Activated CD8-positive, alpha-beta memory T cell treated with anti-CD3 and anti-CD28 coated beads, Interleukin-2, amount 10 ng/mL, durations not matched to agents 7 days and 5 days (primary cell): ENCODE measurements at regions not wholly inside any gene's neighbourhood (a gene's known extent, or its start where the extent isn't known, plus 50 kb on each side); places are given as distances from the start of the nearest gene placed in this dataset.

Source experiments
- ATAC-seq: fragments of 150-1000 bp; cut with Tn5 transposase; one replicate; pipeline ENCODE4 v1.10.0; 2021; ENCODE audit warnings: moderate library complexity
- CTCF ChIA-PET: fragments of 350-600 bp; sonication (Branson Sonifier 250); formaldehyde crosslinking; loops from one replicate; lab custom pipeline; 2021; ENCODE audit warnings: antibody characterized with exemption; lab: Charles Lee
- DNase-seq: peaks from one replicate; pipeline ENCODE4 v3.0.0-alpha.2; 2020
- H3K27ac Mint-ChIP-seq: one replicate; pipeline ENCODE4 v1.8.0; 2021; ENCODE audit warnings: mild to moderate bottlenecking, mixed read lengths
- H3K27me3 Mint-ChIP-seq: one replicate; pipeline ENCODE4 v1.8.0; 2021; ENCODE audit warnings: mixed read lengths
- H3K36me3 Mint-ChIP-seq: one replicate; pipeline ENCODE4 v1.8.0; 2021; ENCODE audit warnings: mild to moderate bottlenecking, mixed read lengths
- H3K4me1 Mint-ChIP-seq: one replicate; pipeline ENCODE4 v1.8.0; 2021; ENCODE audit warnings: mixed read lengths
- H3K4me3 Mint-ChIP-seq: one replicate; pipeline ENCODE4 v1.8.0; 2021; ENCODE audit warnings: mild to moderate bottlenecking, moderate library complexity, mixed read lengths
- H3K9me3 Mint-ChIP-seq: one replicate; pipeline ENCODE4 v1.8.0; 2022; ENCODE audit warnings: low read depth, mixed read lengths

DNA sequence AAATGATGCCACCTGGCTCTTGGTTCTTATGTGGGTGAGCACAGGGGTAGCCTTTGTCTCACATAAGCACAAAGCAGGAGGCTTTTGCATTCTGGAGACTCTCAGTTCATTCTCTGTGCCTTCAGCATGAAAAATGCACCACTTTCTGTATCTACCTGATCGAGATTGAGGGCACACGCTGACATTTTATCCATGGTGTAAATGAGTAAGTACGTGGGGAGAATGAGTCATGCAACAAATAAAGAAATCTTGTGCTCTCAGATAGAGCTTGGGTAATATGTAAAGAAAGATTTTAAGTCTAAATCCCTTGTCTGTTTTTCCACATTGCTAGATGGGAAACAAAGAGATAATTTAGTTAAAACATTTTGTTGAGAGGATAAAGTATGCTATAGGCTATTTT is 607.2 kb upstream of the WWC1 start:
- Mint-ChIP-seq H3K36me3 (no peaks in the 10 kb centered on the region), H3K4me1 (no peaks in the 10 kb centered on the region)

DNA sequence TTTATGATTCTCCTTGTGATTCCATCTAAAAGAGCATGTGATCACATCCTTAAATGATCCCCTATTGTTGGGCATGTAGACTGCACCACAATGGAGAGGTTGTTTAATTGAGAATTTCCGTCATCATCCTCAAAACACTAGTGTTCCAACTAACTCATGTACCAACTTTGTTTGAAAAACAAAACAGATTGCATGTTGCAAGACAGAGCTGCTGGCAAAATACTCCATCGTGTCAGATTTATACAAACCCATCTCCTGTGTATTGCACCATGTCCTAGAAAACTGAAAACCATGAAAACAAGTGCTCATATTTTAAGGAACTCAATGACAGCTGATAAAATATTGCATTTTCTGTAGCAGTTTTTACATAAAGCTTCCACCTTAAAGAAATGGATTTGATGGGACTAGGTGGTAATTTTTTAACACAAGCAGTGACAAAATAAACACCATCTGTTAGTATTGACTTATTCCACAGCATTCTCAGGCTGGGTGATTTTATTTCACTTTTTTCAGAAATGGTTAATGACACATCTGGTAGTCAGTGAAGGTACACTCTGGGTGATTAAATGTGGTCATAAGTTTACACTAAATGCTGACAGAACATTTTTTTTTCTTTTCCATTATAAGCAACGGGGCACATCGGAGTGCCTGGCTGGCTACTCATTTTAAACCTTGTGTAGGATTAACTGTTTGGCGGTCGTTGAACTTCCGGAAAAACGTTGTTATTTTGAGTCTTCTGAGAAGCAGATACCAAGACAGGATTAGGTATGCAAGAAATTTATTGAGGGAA is 602.9 kb upstream of the WWC1 start:
- no peaks in the 10 kb centered on the region for H3K36me3 Mint-ChIP-seq
- CTCF ChIA-PET = no interaction called here
- H3K27ac Mint-ChIP-seq = no peak overlapping the region
- ATAC-seq (no peak), DNase-seq (no peak)
- H3K4me1 Mint-ChIP-seq = no peaks in the 10 kb centered on the region
- no peak overlapping the region for H3K4me3 Mint-ChIP-seq
- no peaks in the 10 kb centered on the region for H3K27me3 Mint-ChIP-seq
- no peaks in the 10 kb centered on the region for H3K9me3 Mint-ChIP-seq

More for the DNA sequence above, 607.2 kb upstream of the WWC1 start:
- CTCF ChIA-PET = no interaction called here
- no peak overlapping the region for H3K27ac Mint-ChIP-seq
- ATAC-seq = no peak
- H3K27me3 Mint-ChIP-seq = no peaks in the 10 kb centered on the region
- H3K9me3 Mint-ChIP-seq = no peaks in the 10 kb centered on the region
- no peak for DNase-seq
- H3K4me3 Mint-ChIP-seq = no peak overlapping the region

DNA sequence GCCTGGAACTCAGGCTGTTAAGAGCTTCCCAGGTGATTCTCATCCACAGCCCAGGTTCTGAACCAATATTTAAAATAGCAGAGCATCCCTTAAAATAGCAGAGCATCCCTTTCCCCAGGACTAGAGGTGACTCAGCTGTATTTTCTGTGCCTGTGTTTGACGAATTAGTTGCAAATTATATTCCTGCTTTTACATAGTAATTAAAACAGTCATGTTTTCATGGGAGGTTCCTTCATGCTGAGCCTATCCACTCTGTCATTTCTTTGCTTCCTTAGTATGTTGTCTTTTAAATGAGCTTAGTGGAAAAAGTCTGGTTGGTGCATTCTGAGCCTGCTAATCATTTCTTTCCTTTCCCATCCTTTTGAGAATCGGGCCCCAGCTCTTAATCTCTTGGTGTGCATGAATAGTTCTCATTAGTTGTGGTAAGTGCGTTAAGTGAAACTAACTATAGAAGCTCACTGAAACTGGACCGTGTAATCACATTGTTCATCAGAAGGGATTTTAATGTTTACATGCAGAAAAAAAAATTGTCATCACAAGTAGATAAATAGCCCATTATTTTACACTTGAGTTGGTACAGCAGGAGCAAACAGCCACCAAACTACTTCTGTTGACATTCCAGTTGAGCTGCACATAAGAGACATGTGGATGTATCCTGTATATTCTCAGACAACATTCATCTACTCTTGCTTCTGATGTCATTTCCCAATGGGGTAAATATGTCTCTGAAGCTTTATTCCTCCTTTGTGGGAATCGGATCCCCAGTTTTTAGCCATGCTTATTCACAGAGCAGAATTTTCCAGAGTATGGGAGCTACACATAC is 596.9 kb upstream of the WWC1 start:
- no peaks in the 10 kb centered on the region for H3K4me1 Mint-ChIP-seq
- no peak for DNase-seq
- ATAC-seq = no peak
- H3K4me3 Mint-ChIP-seq = no peak overlapping the region
- H3K36me3 Mint-ChIP-seq = no peaks in the 10 kb centered on the region
- no peaks in the 10 kb centered on the region for H3K9me3 Mint-ChIP-seq
- H3K27ac Mint-ChIP-seq = no peak overlapping the region
- no peaks in the 10 kb centered on the region for H3K27me3 Mint-ChIP-seq
- CTCF ChIA-PET = no interaction called here

DNA sequence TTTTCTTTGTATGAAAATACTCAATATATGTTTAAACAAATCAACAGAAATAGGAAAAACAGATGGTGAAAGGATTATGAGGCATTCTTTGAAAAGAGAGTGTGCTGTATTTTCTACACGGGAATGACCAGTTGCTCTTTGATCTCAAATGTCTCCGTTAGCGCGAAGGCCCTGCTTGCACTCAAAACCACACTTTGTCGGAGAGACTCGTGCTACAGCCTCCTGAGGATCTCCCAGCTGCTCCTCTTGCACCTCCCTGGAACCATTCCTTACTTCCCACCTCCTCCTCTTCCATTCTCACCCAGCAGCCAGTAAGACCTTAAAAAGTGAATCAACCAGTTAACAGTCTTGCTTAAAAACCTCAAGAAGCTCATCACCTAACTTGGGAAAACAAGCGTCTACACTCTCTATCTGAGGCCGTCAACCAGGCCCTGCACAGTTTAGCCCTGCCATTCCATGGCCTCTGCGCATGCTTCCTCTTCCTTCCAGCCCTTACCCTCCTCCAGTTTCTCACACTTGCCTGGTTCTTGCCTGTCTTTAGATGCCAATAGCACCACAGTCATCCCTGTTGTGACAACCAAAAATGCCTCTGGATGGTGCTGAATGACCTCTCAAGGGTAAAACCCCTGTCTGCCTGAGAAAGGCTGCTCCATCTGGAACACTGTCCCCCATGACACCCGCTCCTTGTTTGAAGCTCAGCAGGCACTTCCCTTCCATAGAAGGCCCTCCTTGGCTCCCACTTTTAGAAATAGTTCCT is 594.7 kb upstream of the WWC1 start:
- CTCF ChIA-PET = no interaction called here

DNA sequence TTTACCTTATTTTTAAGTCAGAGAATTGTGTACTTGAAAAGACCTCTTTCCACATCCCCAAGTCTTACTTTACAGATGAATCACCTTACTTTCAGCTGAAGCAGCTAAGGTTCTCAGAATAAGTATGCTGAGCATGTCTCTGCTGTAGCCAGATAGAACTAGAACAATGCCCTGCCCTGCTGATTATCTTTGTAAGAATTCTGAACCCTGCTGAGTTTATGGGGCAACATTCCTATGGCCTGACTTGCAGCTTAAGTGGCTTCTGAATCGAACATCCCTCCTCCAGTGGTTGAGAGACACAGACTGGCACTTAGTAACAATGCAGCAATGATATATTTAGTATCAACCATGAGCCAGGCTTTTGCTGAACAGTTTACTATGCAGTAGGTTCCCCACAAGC is 592.0 kb upstream of the WWC1 start:
- CTCF ChIA-PET = no interaction called here
- Mint-ChIP-seq H3K27me3 (no peaks in the 10 kb centered on the region), H3K9me3 (no peaks in the 10 kb centered on the region), H3K4me3 (no peak overlapping the region), H3K27ac (no peak overlapping the region), H3K36me3 (no peaks in the 10 kb centered on the region), H3K4me1 (no peaks in the 10 kb centered on the region)
- no peak for ATAC-seq
- no peak for DNase-seq

More for the DNA sequence above, 594.7 kb upstream of the WWC1 start:
- Mint-ChIP-seq H3K9me3 (no peaks in the 10 kb centered on the region), H3K4me1 (no peaks in the 10 kb centered on the region), H3K4me3 (no peak overlapping the region), H3K27ac (no peak overlapping the region), H3K27me3 (no peaks in the 10 kb centered on the region), H3K36me3 (no peaks in the 10 kb centered on the region)
- ATAC-seq (no peak), DNase-seq (no peak)

DNA sequence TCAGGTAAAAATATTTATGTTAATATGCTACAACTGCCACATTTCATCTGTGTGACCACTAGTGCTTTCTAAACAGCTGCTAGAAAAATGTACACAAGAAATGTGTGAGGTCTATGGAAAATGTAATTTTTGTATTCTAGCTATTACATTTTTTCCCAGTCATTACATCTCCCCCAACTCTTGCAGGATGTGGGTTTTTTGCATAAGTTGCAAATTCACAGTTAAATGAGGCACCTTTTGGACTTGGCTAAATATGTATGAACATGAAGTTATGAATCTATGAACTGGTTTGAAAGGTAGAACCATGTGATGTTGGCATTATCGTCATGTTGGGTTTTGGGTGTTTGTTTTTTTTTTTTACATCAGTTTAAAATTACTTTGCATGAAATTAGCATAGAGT is 590.4 kb upstream of the WWC1 start:
- no peak overlapping the region for H3K4me3 Mint-ChIP-seq
- no peaks in the 10 kb centered on the region for H3K27me3 Mint-ChIP-seq
- ATAC-seq = no peak
- CTCF ChIA-PET = no interaction called here
- H3K9me3 Mint-ChIP-seq = no peaks in the 10 kb centered on the region
- no peak for DNase-seq
- no peaks in the 10 kb centered on the region for H3K4me1 Mint-ChIP-seq
- no peaks in the 10 kb centered on the region for H3K36me3 Mint-ChIP-seq
- no peak overlapping the region for H3K27ac Mint-ChIP-seq

DNA sequence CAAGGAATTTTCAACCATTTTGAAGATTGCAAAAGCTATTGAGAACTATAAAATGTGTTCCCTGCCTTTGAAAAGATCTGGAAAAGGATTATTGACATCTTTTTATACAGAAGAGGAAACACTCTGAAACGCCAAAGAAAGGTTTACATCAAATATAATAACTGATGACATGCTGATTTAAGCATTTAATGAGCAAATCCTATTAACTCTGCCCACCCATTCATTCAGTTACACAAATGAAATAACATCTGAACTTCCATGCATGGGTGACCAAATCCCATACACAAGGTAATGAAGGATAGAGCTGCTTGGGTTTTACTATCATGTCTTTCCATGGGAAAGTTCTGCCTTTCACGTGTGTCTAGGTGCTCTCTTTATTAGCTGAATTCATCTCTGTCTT is 589.4 kb upstream of the WWC1 start:
- peaks cover 2% of the 10 kb centered on the region for H3K9me3 Mint-ChIP-seq
- ATAC-seq (no peak), DNase-seq (no peak)
- CTCF ChIA-PET = no interaction called here
- no peak overlapping the region for H3K27ac Mint-ChIP-seq
- H3K27me3 Mint-ChIP-seq = no peaks in the 10 kb centered on the region
- no peak overlapping the region for H3K4me3 Mint-ChIP-seq
- no peaks in the 10 kb centered on the region for H3K36me3 Mint-ChIP-seq
- no peaks in the 10 kb centered on the region for H3K4me1 Mint-ChIP-seq

DNA sequence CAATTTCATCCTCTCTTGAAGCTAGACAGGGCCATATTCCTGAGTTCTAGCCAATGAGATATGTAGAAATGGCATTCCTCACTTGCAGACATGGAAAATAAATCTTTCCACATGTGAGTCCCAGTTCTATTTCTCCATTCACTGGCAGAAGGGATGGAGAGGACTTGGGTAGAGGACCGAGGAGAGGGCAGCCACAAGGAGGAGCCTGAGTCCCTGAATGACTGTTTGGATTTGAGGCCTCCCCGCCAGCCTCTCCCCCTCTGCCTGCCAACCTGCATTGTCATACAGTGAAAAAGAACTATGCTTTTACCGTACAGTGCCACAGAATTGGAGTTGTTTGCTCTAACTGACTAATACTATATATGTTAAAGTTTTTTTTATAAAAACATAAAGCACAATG is 583.0 kb upstream of the WWC1 start:
- CTCF ChIA-PET = no interaction called here
- Mint-ChIP-seq H3K4me3 (no peak overlapping the region), H3K27me3 (no peaks in the 10 kb centered on the region), H3K27ac (no peak overlapping the region), H3K36me3 (no peaks in the 10 kb centered on the region), H3K4me1 (no peaks in the 10 kb centered on the region), H3K9me3 (peaks cover 2% of the 10 kb centered on the region)
- ATAC-seq = no peak
- no peak for DNase-seq

DNA sequence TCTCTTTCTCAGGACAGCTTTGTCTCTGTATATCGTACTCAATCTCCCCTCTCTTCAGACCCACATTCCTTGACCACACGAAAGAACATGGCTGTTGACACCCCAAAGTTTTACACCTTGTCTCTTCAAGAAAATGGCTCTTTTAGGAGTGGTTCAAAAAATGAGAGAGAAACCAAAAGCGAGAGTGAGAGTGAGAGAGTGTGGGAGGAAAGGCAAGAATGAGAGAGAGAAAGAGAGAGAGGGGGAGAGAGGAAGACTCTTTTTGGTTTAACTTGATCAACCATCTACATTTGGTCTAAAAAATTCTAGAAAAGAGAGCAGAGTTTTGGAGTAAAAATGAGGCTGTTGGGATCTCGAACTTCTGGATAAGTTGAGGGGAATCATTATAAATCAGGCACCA is 581.8 kb upstream of the WWC1 start:
- Mint-ChIP-seq H3K36me3 (no peaks in the 10 kb centered on the region), H3K9me3 (peaks cover 2% of the 10 kb centered on the region), H3K4me1 (no peaks in the 10 kb centered on the region), H3K4me3 (no peak overlapping the region), H3K27me3 (no peaks in the 10 kb centered on the region), H3K27ac (no peak overlapping the region)
- no peak for ATAC-seq
- no peak for DNase-seq
- CTCF ChIA-PET = no interaction called here

DNA sequence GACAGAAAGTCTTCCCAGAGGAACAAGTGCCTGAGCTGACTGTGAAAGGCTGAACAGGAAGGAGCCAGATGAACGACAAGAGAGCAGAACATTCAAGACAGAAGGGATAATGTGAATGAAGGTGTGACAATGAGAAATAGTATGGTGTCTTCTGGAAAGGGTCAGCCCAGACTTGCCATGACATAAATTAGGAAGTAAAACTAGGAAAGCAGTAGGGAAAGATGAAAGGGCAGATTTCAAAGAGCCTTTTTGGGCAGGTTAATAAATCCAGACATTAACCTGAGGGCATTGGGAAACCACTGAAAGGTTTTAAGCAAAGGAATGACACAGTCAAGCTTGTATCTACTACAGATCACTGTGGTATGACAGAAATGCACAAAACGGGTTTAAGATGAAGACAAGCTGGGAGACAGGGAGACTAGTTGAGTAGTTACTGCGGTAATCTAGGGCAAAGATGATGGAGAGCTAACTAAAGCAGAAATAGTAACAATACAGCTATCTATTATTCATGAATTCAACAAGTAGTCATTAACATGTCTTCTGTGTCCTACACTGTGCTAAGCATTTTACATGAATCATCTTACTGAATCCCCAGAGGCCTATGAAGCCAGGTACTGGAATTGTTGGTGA is 580.9 kb upstream of the WWC1 start:
- H3K4me3 Mint-ChIP-seq = no peak overlapping the region
- H3K36me3 Mint-ChIP-seq = no peaks in the 10 kb centered on the region
- H3K27ac Mint-ChIP-seq = no peak overlapping the region
- ATAC-seq (no peak), DNase-seq (no peak)
- H3K27me3 Mint-ChIP-seq = no peaks in the 10 kb centered on the region
- H3K4me1 Mint-ChIP-seq = no peaks in the 10 kb centered on the region
- CTCF ChIA-PET = no interaction called here
- H3K9me3 Mint-ChIP-seq = peaks cover 2% of the 10 kb centered on the region

DNA sequence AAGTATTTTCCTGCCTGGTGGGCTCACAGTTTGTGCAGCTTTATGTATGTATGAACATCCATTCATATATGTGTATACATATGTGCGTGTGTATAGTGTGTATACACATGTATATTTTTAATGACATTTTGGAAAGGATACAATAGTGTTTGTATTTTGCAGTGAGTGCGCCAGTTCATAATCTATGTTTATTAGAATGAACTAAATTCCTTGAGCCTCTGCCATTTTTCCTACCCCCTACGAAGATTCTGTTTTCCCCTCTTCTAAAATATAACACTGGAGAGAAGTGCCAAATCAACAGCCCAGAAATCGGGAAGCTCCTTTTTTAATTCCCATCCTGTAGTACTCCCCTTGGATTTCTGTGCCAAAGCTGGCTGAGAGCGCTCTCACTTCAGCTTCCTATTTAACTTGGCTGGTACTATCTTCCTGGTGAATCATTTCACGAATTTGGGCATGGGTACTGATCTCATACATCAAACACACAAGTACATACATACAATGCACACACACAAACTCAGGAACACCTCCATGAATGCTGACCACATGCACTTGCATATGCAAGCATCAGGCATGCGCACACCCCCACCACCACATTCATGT is 578.4 kb upstream of the WWC1 start:
- no peaks in the 10 kb centered on the region for H3K27me3 Mint-ChIP-seq
- CTCF ChIA-PET = interaction anchor here (1.0 to 1.8 kb wide), 2 partner anchors 9 to 10 kb away, joined by 4 read pairs; no protein-coding TSS in a partner anchor
- ATAC-seq (no peak), DNase-seq (no peak)
- no peaks in the 10 kb centered on the region for H3K36me3 Mint-ChIP-seq
- no peak overlapping the region for H3K27ac Mint-ChIP-seq
- H3K4me3 Mint-ChIP-seq = no peak overlapping the region
- no peaks in the 10 kb centered on the region for H3K4me1 Mint-ChIP-seq
- no peaks in the 10 kb centered on the region for H3K9me3 Mint-ChIP-seq

DNA sequence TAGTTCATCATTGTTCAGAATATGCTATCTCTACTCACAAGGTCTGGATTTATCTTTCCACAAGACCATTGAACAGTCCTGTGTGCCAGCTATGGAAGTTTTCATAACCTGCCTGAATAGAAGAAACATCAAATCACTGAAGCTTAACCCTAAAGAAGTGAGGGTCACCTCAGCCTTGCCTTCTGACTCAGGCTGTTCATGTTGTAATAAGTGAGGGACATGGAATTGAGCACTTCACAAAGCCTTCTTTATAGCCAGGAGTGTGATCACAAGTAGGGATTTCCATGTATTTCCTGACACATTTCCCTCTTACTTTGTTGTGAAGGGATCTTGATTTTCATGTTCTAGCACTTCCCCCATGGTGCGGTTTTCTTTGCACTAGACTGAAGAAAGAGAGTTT is 577.5 kb upstream of the WWC1 start:
- ATAC-seq = no peak
- CTCF ChIA-PET = no interaction called here
- Mint-ChIP-seq H3K27me3 (no peaks in the 10 kb centered on the region), H3K27ac (no peak overlapping the region), H3K9me3 (no peaks in the 10 kb centered on the region), H3K36me3 (no peaks in the 10 kb centered on the region), H3K4me3 (no peak overlapping the region), H3K4me1 (no peaks in the 10 kb centered on the region)
- DNase-seq = no peak
